ENCODE measurements at regions not wholly inside any gene's neighbourhood (a gene's known extent, or its start where the extent isn't known, plus 50 kb on each side); places are given as distances from the start of the nearest gene placed in this dataset.

GRCh38 chr1:218556016-218556415, 210.9 kb downstream of the TGFB2 start:
- Histone ChIP-seq H3K79me2 (ENCODE audit: control insufficient read depth in 1 of 2, insufficient read depth in 2 of 2, low read length in 2 of 2) (no peaks in the 10 kb centered on the region), H3K4ac (replicated peaks; ENCODE audit: insufficient read length, low read depth, low read length) (no peak overlapping the region), H2AFZ (ENCODE audit: low read length) (no peak overlapping the region), H2BK5ac (ENCODE audit: low read depth, low read length) (no peak overlapping the region), H3K4me1 (replicated peaks in 1 of 4; ENCODE audit: control insufficient read depth in 3 of 4, insufficient read depth in 4 of 4, low read length in 3 of 4) (0 out of 7 replicates have a peak, but pooled peaks cover 0 to 3% (median 0%) of the 10 kb centered on the region in 4 experiments), H3K4me3 (ENCODE audit: extremely low read depth in 1 of 4, insufficient read depth in 2 of 4, low read depth in 3 of 4, low read length in 4 of 4) (no peak overlapping the region), H3K9me3 (ENCODE audit: insufficient read depth in 2 of 2, low read depth in 1 of 2, low read length in 1 of 2) (no peaks in the 10 kb centered on the region), H3K14ac (ENCODE audit: insufficient read length) (no peak overlapping the region), H4K91ac (replicated peaks; ENCODE audit: insufficient read length, low read length) (no peak overlapping the region), H2BK15ac (ENCODE audit: low read length) (no peak overlapping the region), H2BK120ac (replicated peaks; ENCODE audit: low read depth, low read length) (no peak overlapping the region), H3K79me1 (ENCODE audit: low read depth, low read length) (no peaks in the 10 kb centered on the region), H2BK12ac (ENCODE audit: low read depth, low read length) (no peak overlapping the region), H3K4me2 (ENCODE audit: insufficient read depth in 1 of 2, low read depth in 2 of 2, low read length in 2 of 2) (no peak overlapping the region), H3K23me2 (ENCODE audit: low read depth, low read length) (no peaks in the 10 kb centered on the region), H2AK5ac (ENCODE audit: low read depth, low read length) (no peak overlapping the region), H3K36me3 (ENCODE audit: control insufficient read depth in 2 of 4, insufficient read depth in 4 of 4, low read length in 3 of 4) (no peaks in the 10 kb centered on the region), H4K8ac (ENCODE audit: extremely low read depth, insufficient read depth, low read length) (no peak overlapping the region), H3K27me3 (replicated peaks in 1 of 4; ENCODE audit: control insufficient read depth in 3 of 4, extremely low read depth in 1 of 4, insufficient read depth in 3 of 4, low read length in 3 of 4) (no peaks in the 10 kb centered on the region), H4K20me1 (replicated peaks in 1 of 2; ENCODE audit: control insufficient read depth in 1 of 2, insufficient read depth in 2 of 2, low read length in 2 of 2) (no peaks in the 10 kb centered on the region), H3K56ac (replicated peaks; ENCODE audit: insufficient read length, low read depth, low read length) (no peak overlapping the region), H3K27ac (ENCODE audit: low read depth, low read length) (no peak overlapping the region), H3K23ac (ENCODE audit: insufficient read length) (no peak overlapping the region), H4K5ac (ENCODE audit: insufficient read length, low read depth, low read length) (no peak overlapping the region), H2BK20ac (ENCODE audit: low read length) (no peak overlapping the region), H3K9ac (replicated peaks in 1 of 4; ENCODE audit: extremely low read depth in 1 of 4, low read depth in 3 of 4, low read length in 3 of 4) (no peak overlapping the region), H3K18ac (ENCODE audit: extremely low read depth, low read length) (no peak overlapping the region)
- DNase-seq (ENCODE audit: low read depth in 1 of 2, low spot score in 2 of 2) (no peak), FAIRE-seq (no peak)
- ChIA-PET CTCF (ENCODE audit: partially characterized antibody) (interaction anchor here (0.7 kb wide), 1 partner anchor 1363 kb away, joined by 3 read pairs; no protein-coding TSS in a partner anchor), POLR2A (ENCODE audit: partially characterized antibody) (no interaction called here)
- TF ChIP-seq YY1 (IDR thresholded peaks at IDR 0.05; ENCODE audit: low read depth, low read length) (no peak), POLR2A (IDR thresholded peaks at IDR 0.05; ENCODE audit: control extremely low read depth in 1 of 2, low read depth in 2 of 2, low read length in 2 of 2) (no peak), TEAD4 (IDR thresholded peaks at IDR 0.05; ENCODE audit: low read depth, low read length) (no peak), SIN3A (conservative IDR thresholded peaks at IDR 0.05 in 1 of 2, IDR thresholded peaks at IDR 0.05 in 1 of 2; ENCODE audit: low read depth in 1 of 2, low read length in 2 of 2) (no peak), JUND (IDR thresholded peaks at IDR 0.05; ENCODE audit: low read length) (no peak), CREB1 (IDR thresholded peaks at IDR 0.05) (no peak), CBX8 (IDR thresholded peaks at IDR 0.05; ENCODE audit: borderline replicate concordance, low read depth, low read length) (no peak)
